LoVo (cell line): ENCODE measurements at regions not wholly inside any gene's neighbourhood (a gene's known extent, or its start where the extent isn't known, plus 50 kb on each side); places are given as distances from the start of the nearest gene placed in this dataset.

Source experiments
- DNase-seq: peaks from one replicate; pipeline ENCODE4 v3.0.0-alpha.2; 2016; ENCODE audit warnings: low spot score

GRCh38 chr2:45068571-45069140, 59.4 kb upstream of the SIX2 start:
- DNase-seq, result no peak

GRCh38 chr2:45067859-45068570, 58.8 kb upstream of the SIX2 start:
- no peak for DNase-seq
